Central memory CD4-positive, alpha-beta T cell (primary cell): ENCODE measurements at regions not wholly inside any gene's neighbourhood (a gene's known extent, or its start where the extent isn't known, plus 50 kb on each side); places are given as distances from the start of the nearest gene placed in this dataset.
"Not testable (repeated sequence)": the region's sequence is repeated elsewhere in the genome, so short reads cannot be mapped to it uniquely, and the experiment has no call there.

Experiments
- DNase-seq: peaks from one replicate; pipeline ENCODE4 v3.0.0; 2022

DNA sequence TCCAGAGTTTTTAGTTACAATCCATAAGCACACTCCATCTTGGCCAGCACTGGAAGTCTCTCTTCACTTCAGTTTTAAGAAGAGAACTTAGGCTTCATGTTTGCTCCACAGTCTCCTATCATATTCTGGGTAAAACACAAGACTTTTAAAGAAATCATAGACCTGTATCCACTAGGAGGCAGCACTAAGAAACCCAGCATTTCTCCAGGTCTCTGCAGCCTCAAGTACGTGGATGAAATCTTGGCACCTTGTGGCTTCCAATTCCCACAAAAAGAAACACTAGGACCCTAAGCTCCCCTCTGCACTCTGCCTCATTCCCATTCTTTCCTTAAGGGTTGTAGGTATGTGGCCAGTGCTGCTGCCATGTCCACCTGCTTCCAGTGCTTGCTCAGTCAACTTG lies 367.3 kb upstream of the CASK start:
- no peak for DNase-seq

DNA sequence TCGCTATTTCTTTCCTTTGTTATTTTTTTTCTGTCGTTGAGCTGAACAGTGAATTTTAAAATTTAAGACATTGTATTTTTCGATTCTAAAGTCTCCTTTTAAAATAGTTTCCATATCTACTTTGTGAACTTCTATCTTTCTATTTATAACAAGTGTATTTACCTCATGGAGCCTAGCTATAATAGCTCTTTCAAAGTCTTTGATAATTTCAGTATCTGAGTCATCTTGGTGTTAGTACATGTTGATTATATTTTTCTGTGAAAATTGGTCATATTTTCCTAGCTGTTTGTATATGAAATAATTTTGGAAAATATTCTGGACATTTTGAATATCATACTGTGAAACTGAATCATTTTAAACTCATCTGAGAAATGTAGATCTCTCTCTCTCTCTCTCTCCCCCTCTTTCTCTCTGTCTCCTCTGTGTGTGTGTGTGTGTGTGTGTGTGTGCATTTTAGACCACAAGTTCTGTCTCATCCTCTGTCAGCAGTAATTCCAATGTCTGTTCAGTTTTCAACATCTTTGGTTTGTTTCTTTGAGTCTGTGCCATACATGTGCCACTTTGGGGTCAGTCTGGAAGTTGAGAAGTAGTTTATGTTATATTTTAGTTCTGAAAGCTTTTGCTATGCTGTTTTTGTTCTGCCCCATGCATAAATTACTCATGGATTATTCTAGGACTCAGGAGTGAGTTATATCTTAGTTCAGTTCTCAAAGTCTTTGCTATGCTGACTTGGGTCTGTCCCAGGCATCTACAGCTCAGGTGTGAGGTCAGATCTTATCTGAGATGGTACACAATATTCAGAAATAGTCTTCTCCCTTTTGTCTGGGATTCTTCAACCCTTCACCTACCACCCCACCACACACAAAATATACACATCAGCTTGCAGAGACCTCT lies 366.4 kb upstream of the CASK start:
- DNase-seq, result no peak

DNA sequence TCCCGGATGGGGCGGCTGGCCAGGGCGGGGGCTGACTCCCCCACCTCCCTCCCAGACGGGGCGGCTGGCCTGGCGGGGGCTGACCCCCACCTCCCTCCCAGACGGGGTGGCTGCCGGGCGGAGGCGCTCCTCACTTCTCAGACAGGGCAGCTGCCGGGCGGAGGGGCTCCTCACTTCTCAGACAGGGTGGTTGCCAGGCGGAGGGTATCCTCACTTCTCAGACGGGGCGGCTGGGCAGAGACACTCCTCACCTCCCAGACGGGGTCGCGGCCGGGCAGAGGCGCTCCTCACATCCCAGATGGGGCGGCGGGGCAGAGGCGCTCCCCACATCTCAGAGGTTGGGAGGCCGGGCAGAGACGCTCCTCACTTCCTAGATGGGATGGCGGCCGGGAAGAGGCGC lies 362.3 kb upstream of the CASK start:
- DNase-seq, result not testable (repeated sequence)

DNA sequence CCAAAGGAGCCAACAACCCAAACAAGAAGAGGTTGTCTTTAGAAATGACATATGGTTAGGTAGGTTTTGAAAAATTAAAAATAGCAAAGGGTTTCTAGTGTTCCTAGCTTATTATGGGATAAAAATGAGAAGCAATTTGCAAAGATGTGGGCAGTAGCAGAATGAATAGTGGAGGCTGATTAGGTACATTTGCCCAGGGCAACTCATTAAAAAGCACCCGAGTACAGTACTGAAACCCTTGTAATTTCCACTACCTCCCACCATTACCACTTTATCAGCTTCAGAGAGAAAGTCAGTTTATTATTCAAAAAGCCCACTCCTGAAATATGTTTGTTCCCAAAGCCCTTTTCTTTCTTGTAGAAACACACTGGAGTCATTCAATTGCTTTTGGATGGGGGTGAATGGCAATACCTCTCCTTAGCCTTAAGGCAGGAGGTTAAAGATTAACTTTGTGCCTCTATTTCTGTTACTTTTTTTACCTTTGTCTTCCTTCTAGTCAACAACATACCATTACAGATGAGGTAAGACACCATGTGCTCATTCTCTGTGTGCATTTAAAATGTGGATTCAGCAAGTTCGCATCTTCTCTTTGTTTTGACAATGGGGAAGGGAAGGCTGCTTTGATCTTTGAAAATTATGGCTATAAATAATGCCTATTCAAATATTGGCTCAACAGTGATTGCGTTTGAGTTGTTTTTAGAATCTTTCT lies 353.8 kb upstream of the CASK start:
- DNase-seq, result no peak

DNA sequence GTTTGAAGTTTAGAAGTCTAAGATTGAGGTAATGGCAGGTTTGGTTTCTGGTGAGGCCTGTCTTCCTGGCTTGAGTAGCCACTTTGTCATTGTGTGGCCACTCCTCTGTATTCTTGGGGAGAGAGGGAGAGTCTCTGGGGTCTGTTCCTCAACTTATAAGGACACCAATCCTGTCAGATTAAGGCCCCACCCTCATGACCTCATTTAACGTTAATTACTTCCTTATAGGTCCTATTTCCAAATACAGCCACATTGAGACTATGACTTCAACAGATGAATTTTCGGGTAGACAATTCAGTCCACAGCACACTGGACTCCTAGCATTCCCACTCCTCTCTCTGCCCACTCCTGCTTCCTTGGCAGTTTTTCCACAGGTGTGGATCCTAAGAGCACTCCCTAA lies 350.8 kb upstream of the CASK start:
- DNase-seq, result no peak

DNA sequence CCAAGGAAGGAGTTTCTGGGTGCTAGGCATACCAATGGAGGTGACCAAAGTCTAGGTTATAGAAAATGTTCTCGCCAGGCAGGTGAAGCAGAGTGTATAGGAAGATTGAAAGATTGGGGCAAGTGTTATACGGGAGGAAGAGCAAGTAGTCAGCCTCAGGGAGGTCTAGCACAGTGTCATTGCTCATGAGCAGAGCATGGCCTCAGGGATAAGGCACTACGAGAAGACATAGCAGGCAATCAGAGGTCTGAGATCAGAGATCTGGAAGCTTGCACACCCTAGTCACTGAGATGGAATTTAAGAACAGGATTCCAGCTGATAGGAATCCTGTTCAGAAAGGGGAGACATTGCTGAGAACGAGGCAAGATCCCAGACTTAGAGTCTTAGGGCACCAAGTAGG lies 350.0 kb upstream of the CASK start:
- DNase-seq, result no peak

DNA sequence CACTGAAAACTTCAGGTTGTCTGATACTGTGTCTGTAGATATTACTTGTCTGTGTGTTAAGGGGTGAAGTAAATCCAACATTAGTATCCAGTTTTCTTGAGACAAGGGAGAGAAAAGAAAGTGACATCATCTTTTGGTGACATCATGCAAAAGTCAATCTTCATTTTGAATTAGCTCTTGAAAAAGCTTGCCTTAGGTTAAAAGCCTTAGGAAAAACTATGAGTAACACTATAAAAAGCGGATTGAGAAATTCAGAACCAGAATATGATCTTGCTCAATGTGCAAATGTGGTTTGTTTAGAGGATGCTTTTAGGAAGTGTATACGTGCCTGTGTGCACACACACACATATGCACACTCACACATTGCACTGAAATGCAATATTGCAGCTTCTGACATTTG lies 345.8 kb upstream of the CASK start:
- DNase-seq, result no peak

DNA sequence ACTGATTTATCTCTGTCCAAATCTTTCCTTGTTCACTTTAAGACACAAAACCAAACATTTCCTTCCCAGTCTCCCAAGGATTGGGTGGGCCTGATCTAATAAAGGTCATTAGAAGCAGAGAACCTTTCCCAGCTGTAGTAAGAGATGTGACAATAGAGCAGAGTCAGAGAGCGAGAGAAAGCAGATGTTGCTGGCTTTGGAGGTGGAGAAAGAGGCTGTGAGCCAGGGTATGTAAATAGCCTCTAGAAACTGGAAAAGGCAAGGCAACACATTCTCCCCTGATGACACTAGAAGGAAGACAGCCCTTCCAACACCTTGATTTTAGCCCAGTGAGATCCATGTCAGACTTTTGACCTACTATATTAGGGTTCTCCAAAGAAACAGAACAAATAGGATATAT lies 337.5 kb upstream of the CASK start:
- no peak for DNase-seq

DNA sequence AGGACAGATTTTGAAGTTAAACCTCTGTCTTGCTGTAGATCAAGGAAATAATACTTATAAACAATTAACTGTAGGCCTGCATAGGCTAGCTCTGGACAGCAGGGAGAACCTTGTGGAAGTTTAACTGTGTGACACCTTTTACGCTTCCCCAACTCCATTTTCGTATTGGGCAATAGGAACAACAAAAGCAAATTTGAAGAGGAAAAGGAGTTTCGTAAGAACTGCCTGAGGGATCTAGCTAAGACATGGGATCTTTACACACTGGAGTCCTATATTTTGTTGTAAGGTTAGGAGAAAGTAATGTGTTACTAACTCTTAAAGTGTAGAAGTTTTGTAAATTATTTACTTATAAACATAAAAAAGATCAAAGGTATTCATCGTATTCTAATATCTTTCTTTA lies 324.9 kb upstream of the CASK start:
- DNase-seq, result no peak

DNA sequence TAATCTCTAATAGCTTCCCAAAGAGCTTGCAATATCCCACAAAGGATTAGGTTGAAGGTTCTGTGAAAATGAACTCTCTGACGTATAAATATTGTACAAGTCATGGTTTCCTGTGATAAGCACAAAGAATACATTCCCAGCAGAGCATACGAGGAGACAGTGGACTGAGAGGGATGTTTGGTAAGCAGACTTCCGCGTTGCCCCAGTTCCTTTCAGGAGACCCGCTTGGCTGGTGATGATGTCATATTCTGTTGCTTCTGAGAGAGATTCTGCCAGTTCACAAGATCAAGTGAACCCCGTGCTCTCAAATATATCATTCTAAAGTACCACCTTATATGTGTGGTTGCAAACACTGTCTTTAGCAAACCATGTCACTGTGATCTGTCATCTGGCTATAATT lies 323.9 kb upstream of the CASK start:
- no peak for DNase-seq

DNA sequence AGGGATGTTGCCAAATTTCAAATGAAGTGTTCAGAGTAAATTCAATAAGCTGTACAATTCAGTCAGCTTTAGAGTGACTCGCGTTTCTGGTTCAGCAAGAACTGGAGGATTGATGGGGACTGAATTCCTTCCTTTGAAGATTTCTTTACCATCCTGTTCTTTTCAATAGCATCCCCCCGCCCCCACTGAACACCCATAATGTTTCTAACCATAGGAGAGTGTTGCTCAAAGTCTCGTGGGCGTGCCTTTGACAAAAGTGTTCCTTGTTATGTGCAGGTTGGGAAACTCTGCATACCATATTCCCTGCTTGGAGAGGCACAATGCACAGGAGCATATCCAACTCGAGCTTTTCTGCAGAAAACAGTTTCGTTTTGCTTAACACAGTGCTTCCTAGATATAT lies 323.5 kb upstream of the CASK start:
- DNase-seq, result no peak

DNA sequence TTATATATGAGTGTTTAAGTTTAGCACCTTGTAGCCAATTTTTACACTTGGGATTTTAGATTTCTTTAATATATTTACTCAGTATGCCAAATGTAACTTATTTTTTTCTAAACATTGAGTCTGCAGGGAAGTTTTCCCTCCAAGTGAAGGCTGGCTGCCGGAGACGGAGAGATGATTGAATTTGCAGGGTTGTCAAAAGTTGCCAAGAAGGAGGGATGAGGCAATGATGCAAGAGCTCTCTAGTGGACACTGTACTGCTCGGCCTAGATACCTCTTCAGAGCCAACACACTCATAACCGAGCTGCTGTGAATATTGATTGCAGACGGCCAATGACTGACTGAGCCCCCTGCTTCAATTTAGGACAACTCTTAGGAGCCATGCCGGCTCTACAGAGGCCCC lies 318.6 kb upstream of the CASK start:
- DNase-seq, result no peak

DNA sequence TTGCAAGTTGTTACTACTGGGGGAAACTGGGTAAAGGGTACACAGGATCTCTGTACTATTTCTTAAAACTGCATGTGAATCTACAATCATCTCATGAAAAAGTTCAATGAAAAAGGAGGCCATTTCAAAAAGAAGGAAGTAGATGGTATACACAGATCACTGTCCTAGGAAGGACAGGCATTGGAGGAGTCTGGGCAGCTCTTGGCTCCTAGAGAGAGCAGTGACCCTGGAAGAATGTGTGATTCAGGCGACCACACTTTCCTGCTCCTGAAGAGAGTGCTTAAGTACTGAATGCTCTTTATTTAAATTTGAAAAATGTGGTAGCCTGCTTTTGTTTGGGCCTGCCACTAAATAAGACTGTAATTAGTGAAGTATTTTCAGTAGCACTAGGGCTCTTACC lies 318.1 kb upstream of the CASK start:
- DNase-seq, result no peak

DNA sequence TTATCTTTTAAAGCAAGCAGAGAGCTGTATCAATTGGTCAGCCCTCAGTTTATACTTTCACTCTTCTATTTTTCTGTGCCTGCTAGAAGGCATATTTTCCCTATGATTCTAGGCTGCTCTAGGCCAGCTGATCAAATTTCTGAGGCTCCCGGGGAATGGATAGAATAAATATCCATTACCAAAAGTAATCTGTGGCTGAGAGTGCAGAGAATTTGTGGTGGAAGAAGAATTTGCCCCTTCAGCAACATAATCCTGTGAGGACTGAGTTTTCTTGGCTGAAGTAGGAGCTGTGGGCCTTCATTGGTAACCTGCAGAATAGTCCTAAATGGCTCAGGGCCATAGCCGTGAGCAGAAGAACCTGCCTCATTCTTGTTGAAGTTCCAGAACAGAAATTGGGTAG lies 314.6 kb upstream of the CASK start:
- DNase-seq, result no peak

DNA sequence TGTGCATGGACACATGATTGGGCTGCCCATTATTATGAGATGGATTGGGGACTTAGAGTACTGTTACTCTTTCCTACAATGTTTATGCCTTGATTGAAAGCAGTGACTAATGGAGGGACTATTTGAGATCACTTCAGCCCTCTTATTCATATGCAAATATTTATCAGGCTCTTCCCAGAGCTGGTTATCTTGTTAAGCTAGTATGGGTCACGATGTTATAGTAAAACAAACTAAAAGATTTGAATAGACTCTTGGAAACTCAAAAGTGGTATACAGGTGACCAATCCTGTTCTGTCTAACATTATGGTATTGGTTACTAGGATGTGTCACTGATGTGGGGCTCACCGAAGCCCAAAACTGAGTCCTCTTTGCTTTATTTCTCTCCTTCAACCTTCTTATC lies 306.2 kb upstream of the CASK start:
- no peak for DNase-seq

DNA sequence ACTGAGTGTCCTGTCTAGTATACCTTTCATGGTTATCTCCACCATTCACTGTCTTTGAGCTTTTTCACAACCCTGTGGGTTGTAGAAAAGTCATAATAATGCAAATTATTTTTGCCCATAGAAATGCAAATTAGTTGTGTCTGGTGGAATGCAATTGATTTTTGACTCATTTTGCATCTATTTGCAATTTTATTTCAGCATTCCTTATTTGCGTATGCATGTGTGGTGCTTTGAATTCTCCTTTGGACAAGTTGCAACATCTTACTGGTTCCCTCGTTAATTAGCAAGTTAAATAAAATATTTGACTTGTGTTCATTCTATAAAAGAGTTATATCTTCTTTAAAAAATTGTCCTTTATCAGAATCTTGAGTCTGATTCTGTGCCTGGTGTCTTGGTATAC lies 297.3 kb upstream of the CASK start:
- DNase-seq, result no peak

DNA sequence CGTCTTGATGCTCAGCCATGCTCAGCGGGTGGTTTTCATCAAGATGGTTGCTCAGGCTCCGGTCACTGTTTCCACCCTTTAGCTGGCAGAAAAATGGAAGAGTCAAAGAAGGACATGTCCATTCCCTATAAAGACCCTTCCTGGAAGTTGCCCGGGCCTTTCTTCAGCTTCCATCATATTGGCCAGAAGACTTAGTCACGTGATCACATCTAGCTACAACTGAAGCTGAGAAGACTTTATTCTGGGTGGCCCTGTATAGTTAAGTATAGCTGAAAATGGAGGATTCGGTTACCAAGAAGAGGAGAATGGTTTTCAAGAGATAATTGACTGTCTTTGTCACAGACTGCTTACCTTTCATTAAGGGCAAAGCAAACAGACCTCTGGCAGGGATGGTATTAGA lies 296.7 kb upstream of the CASK start:
- DNase-seq, result no peak

DNA sequence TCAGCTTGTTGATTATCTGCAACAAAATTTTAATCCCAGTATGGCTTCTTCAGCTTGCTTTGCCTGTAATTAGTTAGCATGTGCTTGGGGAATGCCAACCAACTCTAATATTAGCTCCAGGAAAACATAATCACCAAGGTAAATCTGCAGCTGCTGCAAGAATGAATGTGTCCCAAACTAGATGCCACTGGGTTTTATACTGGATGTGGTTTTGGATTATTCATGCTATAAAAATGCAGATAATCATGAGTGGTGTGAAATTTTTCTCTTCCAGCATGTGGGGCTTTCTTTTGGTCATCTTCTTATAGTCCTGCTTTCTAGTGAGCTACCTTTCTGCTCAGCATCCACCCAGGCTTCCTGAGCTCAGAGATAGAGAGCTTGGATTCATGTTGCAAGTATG lies 295.9 kb upstream of the CASK start:
- DNase-seq, result no peak

DNA sequence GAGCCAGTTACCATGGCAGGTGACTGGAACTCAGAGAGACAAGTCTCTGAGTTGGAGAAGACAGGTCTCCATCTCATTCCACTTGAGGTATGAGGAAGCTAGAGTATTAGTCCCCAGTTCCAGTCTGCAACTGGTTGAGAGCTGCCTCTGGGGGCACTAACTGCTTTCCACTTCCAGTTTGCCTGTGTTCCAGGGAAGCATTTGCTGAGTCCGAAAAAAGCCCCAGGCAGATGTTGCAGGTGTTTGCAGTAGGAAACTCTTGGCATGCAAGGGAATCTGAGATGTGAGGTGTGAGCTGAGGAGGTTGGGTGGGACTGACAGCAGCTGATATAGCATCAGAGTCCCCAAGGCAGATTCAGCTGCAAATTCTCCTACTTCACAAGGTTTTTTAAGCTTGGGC lies 272.2 kb upstream of the CASK start:
- DNase-seq, result no peak

DNA sequence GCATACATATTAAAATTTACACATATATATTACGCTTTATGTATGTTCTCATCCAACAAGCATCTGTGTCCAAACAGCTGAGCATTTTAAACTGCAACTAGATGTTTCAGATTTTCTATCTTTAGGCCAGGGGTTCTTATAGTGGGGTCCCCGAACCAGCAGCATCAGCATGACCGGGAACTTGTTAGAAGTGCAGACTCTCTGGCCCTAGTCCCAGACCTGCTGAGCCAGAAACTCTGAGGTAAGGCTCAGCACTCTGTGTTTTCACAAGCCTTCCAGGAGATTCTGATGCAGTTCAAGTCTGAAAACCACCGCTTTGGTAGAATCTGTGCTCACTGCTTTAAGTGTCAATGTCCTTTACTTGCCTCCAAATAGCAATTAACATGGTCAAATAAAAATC lies 266.2 kb upstream of the CASK start:
- DNase-seq, result no peak

DNA sequence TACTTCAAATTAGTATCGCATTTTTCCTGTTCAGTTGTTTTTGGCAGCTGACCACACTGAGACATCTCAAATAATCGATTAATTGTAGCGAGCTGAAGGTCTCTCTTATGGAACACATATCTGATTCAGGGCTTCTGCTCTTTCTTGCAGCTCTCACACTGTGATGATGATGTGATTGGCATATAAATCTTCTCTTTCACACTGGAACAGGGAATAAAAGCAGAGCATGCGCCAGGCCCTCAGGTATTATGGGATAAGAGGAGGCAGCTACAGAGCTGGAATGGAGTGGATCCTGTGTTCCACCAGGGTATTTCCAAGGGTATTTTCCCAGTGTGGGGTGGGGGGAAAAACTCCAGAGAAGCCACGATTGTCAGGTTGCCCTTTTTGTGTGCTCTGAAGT lies 265.4 kb upstream of the CASK start:
- no peak for DNase-seq

DNA sequence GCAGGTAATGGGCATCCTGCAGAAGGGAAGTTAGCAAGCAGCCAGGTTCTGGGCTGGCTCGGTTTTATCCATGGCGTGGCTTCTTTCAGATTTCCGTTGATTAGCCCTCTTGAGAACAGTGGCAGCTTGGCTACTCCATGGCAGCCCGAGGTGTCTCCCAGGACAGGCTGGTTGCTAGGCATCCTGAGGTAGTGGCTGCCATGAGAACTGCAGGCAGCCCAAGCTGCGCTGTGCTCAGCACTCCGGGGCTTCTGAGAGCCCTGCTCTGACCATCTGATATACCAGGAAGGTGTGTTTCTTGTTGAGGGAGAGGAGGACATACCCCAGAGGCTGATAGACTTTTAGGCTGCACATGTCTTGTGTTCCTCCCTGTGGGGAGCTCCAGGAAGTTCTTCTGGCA lies 253.4 kb upstream of the CASK start:
- DNase-seq, result no peak

DNA sequence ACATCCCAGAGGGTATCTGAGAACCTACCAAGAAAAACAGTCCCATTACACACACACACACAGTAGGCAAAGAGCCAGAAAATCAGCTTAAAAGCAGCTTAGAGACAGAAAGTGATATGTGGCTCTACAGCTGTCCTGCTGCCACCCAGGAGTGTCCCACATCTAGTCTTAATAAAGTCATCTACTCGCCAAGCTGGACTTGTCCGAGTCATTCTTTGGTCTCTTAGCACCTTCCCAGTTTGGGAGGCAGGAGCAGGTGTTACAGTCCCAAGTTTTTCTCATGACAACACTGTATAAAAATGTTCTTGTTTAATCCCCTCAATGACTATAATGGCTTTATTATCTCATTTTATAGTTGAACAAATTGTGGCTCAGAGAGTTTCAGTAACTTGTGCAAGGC lies 252.5 kb upstream of the CASK start:
- DNase-seq, result no peak

DNA sequence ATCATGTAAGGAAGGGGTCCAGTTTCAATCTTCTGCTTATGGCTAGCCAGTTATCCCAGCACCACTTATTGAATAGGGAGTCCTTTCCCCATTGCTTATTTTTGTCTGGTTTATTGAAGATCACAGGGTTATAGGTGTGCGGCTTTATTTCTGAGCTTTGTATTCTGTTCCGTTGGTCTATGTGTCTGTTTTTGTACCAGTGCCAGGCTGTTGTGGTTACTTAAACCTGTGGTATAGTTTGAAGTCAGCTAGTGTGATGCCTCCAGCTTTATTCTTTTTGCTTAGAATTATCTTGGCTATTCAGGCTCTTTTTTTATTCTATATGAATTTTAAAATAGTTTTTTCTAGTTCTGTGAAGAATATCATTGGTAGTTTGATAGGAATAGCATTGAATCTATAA lies 234.6 kb upstream of the CASK start:
- peak; percentile 17 for DNase-seq

DNA sequence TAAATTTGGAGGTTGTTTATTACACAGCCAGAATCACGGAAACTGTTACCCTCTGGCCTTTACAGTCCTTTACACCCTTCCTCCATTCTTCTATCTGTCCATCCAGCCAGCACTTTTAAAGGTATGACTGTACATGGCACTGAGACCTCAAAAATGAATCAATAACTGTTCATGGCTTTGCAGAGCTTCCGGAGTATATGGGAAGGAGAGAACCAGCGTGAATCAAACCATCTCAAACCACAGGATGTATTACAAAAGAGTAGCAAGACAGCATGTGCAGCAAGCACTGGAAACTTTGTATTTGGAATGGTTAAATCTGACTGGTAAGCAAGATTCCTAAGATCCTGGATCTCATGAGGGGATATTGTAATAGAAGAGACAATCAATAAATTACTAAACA lies 228.5 kb upstream of the CASK start:
- no peak for DNase-seq
